GM18517 (cell line): ENCODE measurements at regions not wholly inside any gene's neighbourhood (a gene's known extent, or its start where the extent isn't known, plus 50 kb on each side); places are given as distances from the start of the nearest gene placed in this dataset.

Source experiments
- ATAC-seq: cut with Tn5 transposase; IDR thresholded peaks from one replicate; pipeline ENCODE4 v1.9.1; 2021; ENCODE audit warnings: mild to moderate bottlenecking, moderate library complexity; ENCODE audit not compliant: unreplicated experiment

- no peak for ATAC-seq
Observed at GRCh38 chr12:131370791-131371347, 340.0 kb upstream of the SFSWAP start.

- no peak for ATAC-seq
Observed at GRCh38 chr12:131371401-131372170, 339.3 kb upstream of the SFSWAP start.

DNA sequence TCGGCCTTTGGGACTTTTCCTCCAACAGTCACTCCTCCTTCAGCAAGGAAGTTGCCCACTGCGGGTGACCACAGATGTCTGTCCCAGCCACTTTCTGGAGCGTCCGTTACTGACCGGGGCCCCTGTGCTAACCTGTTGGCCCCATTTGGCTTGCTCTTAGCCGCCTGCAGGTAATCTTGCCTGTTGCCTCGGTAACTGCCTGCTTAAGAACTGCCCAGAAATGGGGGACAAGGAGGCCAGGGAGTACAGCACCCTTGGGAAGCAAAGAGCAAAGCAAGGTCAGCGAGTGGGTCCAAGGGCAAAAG, 338.8 kb upstream of the SFSWAP start:
- no peak for ATAC-seq

DNA sequence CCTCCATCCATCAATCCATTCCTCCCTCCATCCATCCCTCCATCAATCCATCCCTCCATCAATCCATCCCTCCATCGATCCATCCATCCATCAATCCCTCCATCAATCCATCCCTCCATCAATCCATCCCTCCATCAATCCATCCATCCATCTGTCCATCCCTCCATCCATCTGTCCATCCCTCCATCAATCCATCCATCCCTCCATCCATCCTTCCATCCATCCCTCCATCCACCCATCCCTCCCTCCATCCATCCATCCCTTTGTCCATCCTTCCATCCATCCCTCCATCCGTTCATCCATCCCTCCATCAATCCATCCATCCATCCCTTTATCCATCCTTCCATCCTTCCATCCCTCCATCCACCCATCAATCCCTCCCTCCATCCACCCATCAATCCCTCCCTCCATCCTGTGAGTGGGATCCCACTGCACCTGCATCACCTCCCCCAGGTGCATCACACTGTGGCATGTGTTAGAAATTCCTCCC, 338.1 kb upstream of the SFSWAP start:
- no peak for ATAC-seq

- ATAC-seq: no peak
Observed at GRCh38 chr12:131375261-131375971, 335.5 kb upstream of the SFSWAP start.

DNA sequence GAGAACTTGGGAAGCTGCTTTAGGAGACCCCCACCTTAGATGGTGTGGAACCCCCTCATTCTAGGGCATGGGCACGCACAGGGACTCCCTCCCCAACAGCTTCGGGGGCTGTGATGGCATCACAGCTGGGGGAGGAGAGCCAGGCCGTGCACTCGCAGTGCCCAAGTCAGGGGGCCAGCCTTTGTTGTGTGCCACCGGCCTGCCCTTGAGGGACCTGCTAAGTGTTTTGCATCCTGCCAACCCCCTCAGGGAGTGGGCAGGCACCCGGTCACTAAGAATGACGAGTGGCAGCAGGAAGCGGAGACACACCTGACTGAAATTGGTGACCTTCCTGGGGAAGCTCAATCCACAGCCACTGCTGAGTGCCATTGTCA, 334.9 kb upstream of the SFSWAP start:
- ATAC-seq: no peak

DNA sequence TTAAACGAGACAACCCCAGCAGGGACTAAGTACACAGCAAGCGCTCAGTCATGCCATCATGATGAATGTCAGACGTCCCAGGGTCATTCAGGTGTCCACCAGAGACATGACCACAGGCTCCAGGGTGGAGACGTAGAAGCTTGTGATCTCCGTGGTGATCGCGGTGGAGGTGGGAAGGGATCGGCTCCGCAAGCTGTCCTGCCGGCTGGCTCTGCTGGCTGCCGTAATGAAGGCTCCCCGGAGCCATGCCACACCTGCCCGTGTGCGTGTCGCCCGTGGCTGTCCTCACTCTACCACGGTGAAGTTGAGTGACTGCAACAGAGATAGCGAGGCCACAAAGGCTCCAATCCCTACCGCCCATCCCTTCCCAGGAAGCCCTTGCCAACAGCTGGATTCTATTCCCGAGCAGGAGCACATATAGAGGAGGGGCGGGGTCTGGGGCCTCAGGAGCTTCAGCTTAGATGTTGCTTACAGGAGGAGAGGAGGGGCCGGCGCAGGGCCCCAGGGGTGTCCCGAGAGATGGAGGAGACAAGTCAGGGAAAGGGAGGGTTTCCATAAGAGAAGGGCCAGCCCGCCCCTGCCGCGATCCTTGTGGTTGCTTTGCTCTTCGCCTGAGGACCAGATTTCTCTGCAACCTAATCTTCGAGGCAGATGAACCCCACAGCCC, 332.6 kb upstream of the SFSWAP start:
- ATAC-seq: no peak

DNA sequence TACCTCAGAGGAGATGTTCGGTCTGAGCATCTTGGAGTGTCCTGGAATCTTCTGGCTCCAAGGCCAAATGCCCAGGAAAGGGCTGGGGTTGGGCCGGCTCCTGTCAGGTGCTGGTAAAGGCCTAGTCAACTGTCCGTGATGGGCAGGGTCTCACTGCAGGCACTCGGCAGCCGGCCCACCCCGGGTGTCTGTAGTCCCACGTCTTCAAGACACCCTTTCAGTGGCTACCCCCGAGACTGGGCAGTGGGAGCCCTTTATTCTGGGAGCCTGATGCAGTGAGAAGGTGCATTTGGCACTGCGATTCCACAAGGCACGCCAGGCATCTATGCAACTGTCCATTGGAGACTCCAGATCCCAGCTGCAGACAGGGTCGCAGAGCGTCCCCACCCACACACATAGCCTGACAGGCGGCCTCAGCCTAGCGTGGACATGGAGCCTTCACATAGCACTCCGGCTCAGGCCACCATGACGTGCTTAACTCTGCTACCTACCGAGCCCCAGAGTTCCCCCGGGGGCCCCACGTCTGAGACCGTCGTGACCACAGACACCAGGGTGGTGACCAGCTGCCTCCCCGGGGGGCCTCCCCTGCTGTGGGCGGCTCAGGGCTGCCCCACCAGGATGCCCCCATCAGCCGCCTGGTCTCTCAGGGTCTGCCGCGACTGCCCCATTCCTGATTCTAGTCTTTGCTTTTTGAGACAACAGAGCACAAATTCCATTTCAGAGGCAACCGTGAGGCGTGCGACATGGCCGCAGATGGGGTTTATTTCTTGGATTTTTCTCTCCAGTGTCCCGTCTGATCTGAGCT, 331.8 kb upstream of the SFSWAP start:
- ATAC-seq: no peak

GRCh38 chr12:131379738-131380137, 331.2 kb upstream of the SFSWAP start:
- no peak for ATAC-seq

- ATAC-seq: no peak
Observed at GRCh38 chr12:131380220-131380964, 330.5 kb upstream of the SFSWAP start.

DNA sequence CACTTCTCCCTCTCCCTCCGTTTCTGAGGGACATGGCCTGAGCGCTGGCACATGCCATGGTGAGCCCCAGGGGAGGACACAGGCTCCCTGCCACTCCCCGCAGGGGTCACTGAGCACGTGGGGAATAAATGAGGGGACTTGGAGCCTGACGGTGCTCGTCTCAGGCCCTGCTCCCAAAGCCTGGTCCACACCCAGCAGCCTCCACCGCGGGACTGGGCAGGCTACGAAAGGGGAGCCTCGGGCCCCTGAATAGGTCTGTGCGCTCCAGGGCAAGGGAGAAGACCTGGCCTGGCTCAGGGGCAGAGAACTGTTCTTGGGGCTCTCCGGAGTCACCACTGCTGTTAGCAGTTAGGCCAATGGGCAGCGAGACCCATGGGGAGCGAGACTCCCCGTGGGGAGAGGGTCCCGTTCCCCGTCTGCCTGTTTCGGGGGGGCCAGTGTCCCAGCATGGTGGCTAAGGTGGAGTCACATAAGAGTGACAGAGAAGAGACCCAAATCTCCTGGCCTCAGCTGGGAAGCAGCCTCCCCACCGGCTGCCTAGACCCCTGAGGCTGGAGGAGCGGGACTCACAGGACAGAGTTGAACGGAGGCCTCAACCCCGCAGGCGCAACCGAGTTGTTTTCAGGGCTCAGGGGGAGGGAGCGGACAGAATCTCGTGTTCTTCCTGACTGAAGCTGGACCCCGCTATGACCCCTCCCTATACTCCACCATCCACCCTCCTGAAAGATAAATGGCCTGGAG, 329.8 kb upstream of the SFSWAP start:
- no peak for ATAC-seq

DNA sequence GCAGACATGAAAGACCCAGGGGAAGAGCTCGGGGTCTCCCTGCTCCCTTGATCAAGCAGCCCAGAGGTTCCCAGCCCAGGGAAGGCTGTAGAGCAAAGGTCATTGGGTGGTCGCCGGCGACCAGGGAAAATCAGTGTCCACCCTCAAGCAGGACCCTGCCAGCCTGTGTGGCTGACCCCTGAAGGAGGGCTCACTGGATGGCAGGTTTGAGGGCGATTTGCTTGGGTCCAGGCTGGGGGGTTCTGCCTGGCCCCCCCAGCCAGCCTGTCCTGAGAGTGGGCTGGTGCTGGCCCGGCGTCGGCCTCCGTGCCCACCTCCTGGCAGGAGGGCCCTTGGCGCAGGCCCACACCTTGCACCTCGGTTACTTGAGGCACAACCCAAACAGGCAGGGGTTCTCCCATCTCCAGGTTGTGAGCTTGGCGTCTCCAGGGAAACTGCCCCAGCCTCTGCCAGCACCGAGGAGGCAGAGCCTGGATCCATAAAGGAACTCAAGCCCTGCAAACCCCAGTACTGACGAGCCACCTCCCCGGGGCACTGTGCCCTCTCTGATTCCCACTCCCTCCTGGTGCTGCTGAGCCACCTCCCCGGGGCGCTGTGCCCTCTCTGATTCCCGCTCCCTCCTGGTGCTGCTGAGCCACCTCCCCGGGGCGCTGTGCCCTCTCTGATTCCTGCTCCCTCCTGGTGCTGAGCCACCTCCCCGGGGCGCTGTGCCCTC, 329.0 kb upstream of the SFSWAP start:
- ATAC-seq: no peak

DNA sequence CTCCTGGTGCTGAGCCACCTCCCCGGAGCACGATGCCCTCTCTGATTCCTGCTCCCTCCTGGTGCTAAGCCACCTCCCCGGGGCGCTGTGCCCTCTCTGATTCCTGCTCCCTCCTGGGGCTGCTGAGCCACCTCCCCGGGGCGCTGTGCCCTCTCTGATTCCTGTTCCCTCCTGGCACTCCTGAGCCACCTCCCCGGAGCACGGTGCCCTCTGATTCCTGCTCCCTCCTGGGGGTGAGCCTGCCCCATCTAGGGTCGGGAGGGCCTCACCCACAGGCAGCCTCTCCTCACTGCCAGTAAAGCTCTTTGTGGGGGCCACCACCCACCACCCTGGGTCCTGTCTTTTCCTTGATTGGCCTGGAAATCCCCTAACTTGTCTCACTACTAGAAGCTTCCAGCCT, 327.6 kb upstream of the SFSWAP start:
- ATAC-seq: no peak

GRCh38 chr12:131383741-131384543, 326.9 kb upstream of the SFSWAP start:
- ATAC-seq: no peak

- ATAC-seq: no peak
Observed at GRCh38 chr12:131384544-131384855, 326.4 kb upstream of the SFSWAP start.

DNA sequence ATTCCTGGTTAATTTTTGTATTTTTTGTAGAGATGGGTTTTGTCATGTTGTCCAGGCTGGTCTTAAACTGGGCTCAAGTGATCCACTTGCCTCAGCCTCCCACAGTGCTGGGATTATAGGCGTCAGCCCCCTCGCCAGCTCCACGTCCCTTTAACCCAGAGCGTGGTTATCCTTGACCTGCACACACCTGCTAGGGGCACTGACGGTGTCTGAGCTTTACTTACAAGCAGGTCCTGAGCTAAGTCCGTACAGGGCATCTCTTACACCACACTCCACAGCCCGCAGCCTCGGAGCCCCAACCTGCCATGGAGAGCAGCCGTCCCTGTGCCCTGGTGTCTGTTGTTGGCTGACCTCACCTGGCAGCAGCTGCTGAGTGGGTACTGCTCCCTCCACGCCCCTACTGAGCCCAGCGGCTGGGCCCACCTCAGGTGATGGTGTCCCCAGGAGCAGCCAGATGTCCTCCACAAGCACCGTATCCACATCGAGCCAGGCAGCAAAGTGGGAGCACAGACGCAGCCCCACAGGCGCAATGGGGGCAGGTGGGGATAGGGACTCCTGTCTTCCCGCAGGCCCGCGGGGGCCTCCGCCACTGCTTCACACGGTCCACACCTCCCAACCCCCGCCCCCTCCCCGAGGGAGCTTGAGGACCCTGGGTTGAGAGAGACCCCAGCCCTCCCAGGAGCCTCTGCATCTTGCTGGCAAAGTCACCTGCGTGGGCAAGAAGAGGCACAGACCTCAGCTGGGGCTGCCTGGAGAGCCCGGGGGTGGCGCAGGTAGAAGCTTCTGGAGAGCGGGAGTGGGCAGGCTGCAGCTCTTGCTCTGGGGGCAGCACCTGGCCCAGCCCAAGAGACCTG, 325.4 kb upstream of the SFSWAP start:
- ATAC-seq: no peak

DNA sequence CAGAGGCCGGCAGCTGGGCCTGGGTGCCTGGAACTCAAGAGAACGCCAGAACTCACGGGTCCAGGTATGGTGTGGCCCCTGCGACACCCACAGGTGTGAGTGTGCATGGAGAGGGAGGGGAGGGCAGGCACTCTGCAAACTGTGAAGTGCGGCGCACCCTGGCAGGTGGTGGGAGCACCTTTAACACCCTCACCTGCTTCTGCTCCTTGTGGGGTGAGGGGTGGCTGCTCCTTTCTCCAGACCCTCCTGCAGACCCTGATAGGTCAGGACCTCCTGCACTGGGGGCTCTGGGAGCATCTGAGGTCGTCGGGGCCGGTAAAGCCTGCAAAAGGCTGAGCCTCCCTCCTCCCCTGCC, 324.7 kb upstream of the SFSWAP start:
- no peak for ATAC-seq
